Activated naive CD4-positive, alpha-beta T cell treated with anti-CD3 and anti-CD28 coated beads, Interleukin-2, amount 10 ng/mL, durations not matched to agents 7 days and 5 days (primary cell): ENCODE measurements at regions not wholly inside any gene's neighbourhood (a gene's known extent, or its start where the extent isn't known, plus 50 kb on each side); places are given as distances from the start of the nearest gene placed in this dataset.
"Not testable (repeated sequence)": the region's sequence is repeated elsewhere in the genome, so short reads cannot be mapped to it uniquely, and the experiment has no call there.

Experiments used
- CTCF ChIA-PET: fragments of 350-600 bp; sonication (Branson Sonifier 250); formaldehyde crosslinking; loops from one replicate; lab custom pipeline; 2021; ENCODE audit warnings: antibody characterized with exemption; lab: Charles Lee
- DNase-seq: peaks from one replicate; pipeline ENCODE4 v3.0.0-alpha.2; 2020
- H3K27ac Mint-ChIP-seq: one replicate; pipeline ENCODE4 v1.8.0; 2021; ENCODE audit warnings: mild to moderate bottlenecking, moderate library complexity, mixed read lengths
- H3K27me3 Mint-ChIP-seq: one replicate; pipeline ENCODE4 v1.8.0; 2021; ENCODE audit warnings: mild to moderate bottlenecking, mixed read lengths
- H3K36me3 Mint-ChIP-seq: one replicate; pipeline ENCODE4 v1.8.0; 2021; ENCODE audit warnings: mixed read lengths
- H3K4me1 Mint-ChIP-seq: one replicate; pipeline ENCODE4 v1.8.0; 2021; ENCODE audit warnings: mixed read lengths
- H3K4me3 Mint-ChIP-seq: one replicate; pipeline ENCODE4 v1.8.0; 2021; ENCODE audit warnings: mild to moderate bottlenecking, moderate library complexity, mixed read lengths
- H3K9me3 Mint-ChIP-seq: one replicate; pipeline ENCODE4 v1.8.0; 2021; ENCODE audit warnings: mixed read lengths

DNA sequence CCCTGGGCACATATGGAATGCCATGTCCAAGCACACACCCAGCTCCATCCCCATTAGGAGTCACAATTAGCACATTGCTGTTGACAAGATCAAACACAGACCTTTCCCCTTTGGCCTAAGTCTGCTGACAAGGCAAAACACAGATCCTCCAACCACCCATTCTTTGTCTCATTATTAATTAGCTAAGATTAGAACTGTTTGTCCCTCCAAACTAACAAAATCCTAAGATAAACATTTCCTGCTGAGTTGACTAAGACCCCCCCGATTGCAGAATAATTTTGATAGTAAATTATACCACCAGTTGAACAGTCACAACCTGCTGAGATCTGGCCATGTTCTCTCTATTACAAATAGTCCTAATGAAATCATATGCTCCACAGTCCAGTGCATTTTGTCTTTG, 186.7 kb downstream of the SPATA31A1 start:
- H3K4me1 Mint-ChIP-seq, H3K27me3 Mint-ChIP-seq, H3K4me3 Mint-ChIP-seq, CTCF ChIA-PET, H3K36me3 Mint-ChIP-seq, H3K27ac Mint-ChIP-seq, DNase-seq, H3K9me3 Mint-ChIP-seq: not testable (repeated sequence)

DNA sequence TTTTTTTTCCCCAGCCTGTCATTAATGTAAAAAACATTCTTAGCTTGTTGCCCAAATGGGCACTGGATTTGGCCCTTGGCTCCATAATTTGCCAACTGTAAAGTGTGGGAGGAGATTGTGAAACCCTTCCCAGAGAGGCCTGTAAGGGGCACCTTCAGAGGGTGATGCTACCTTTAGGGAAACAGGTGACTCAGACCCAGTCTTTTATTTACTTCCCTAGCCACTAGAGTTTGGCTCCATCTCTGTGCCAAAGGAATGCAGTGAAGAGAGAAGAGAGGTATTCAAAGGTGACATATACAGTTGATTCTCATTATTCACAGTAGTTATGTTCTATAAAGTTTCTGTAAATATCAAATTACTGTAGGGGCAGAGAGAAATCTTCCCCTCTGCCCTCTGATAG, 189.6 kb downstream of the SPATA31A1 start:
- H3K27me3 Mint-ChIP-seq, CTCF ChIA-PET, H3K4me1 Mint-ChIP-seq, H3K36me3 Mint-ChIP-seq, H3K27ac Mint-ChIP-seq, H3K4me3 Mint-ChIP-seq, H3K9me3 Mint-ChIP-seq, DNase-seq: not testable (repeated sequence)

DNA sequence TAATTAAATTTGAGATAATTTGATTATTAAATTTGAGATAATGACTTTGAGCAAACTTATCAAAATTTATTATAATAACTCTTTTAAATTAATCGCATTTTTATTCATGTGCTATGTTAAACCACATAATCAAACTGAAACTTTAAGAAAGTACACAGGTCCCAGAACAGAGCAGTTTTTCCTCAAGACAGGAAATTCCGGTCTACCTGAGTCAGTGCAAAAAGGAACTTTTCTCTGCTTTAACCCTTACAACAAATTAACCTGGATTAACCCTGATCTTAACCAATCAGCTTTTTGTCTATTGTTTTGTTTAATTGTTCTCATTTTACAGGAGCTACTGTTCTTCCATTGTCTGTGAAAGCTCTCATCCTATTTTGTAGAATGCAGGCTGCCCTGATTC, 195.1 kb downstream of the SPATA31A1 start:
- not testable (repeated sequence) for H3K27ac Mint-ChIP-seq, H3K27me3 Mint-ChIP-seq, H3K4me1 Mint-ChIP-seq

DNA sequence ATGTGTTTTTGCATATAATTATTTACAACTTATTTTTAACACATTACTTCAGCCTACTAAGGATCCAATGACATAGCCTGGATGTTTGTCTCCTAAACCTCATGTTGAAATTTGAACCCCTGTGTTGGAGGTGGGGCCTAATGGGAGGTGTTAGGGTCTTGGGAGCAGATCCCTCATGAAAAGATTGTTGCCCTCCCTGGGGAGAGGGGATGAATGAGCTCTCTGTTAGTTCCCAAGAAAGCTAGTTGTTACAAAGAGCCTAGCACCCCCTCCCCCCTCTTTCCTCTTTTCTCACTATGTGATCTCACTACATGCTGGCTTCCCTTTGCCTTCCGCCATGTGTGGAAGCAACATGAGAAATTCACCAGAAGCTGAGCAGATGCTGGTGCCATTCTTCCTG, 196.1 kb downstream of the SPATA31A1 start:
- H3K4me3 Mint-ChIP-seq, H3K27ac Mint-ChIP-seq, CTCF ChIA-PET: not testable (repeated sequence)

More for the DNA sequence above, 195.1 kb downstream of the SPATA31A1 start:
- H3K36me3 Mint-ChIP-seq, H3K4me3 Mint-ChIP-seq, CTCF ChIA-PET, H3K9me3 Mint-ChIP-seq, DNase-seq: not testable (repeated sequence)

DNA sequence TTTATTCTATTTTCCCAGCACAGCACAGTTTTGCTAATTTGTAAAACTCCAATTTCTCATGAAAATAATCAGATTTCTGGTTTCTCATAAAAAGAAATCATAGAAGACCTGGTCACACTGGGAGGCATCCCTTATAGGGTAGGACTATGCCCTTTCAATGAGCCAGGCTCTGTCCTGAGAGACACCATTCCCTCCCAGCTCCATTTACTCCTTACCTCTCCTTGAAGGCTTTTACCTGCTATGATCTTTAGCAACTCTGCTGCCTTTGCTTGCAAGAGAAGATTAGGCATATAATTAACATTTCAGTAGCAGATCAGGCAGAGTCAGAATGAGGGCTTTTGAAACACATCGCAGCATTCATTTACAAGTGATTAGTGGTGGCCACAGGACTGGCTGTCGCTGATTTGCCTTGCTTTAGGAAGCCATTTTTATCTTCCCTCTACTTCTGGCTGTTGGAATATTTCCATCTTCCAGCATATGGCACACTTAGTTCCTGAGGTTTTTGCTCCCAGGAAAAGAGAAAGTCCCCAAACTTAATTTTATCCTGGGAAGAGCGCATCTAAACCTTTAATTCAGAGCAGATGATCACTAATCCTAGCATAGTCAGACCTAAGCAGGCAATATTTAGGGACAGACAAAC, 196.9 kb downstream of the SPATA31A1 start:
- DNase-seq, CTCF ChIA-PET, H3K36me3 Mint-ChIP-seq, H3K4me3 Mint-ChIP-seq, H3K27me3 Mint-ChIP-seq, H3K9me3 Mint-ChIP-seq, H3K27ac Mint-ChIP-seq, H3K4me1 Mint-ChIP-seq: not testable (repeated sequence)

More for the DNA sequence above, 196.1 kb downstream of the SPATA31A1 start:
- H3K9me3 Mint-ChIP-seq, H3K36me3 Mint-ChIP-seq, H3K4me1 Mint-ChIP-seq, H3K27me3 Mint-ChIP-seq, DNase-seq: not testable (repeated sequence)

DNA sequence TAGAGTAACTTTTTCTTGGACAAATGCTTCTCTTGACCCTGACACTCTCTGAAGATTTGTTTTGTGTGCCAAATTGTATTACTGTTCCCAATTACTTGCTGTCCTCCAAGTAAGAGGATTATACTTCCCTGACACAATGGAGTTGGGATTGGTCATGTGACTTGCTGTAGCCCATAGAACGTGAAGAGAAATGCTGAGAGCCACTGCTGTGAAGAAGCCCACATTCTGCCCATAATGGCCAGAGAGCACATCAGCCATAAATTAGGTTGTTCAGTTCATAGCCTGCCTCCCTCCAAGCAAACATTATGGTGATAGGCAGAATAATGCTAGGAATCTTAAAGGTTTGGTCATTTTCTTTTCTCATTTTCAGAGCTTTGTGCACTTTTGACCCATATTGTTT, 198.9 kb downstream of the SPATA31A1 start:
- CTCF ChIA-PET, H3K27me3 Mint-ChIP-seq, H3K4me3 Mint-ChIP-seq, DNase-seq, H3K9me3 Mint-ChIP-seq, H3K36me3 Mint-ChIP-seq, H3K4me1 Mint-ChIP-seq, H3K27ac Mint-ChIP-seq: not testable (repeated sequence)

DNA sequence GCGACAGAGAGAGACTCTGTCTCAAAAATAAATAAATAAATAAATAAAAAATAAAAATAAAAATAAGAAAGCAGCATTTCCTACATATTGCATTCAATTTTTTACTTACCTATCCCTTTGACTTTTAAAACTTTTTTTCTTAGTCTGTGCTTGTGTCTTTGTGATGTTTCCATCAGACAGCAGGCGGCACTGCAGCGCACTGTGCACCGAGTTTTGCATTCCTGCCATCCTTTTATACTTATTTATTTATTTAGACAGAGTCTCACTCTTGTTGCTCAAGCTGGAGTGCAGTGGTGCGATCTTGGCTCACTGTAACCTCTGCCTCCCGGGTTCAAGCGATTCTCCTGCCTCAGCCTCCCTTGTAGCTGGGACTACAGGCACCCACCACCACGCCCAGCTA, 203.9 kb downstream of the SPATA31A1 start:
- H3K27me3 Mint-ChIP-seq, H3K9me3 Mint-ChIP-seq, H3K36me3 Mint-ChIP-seq, H3K27ac Mint-ChIP-seq, CTCF ChIA-PET, H3K4me3 Mint-ChIP-seq, H3K4me1 Mint-ChIP-seq: not testable (repeated sequence)
- peak; percentile 49 for DNase-seq

DNA sequence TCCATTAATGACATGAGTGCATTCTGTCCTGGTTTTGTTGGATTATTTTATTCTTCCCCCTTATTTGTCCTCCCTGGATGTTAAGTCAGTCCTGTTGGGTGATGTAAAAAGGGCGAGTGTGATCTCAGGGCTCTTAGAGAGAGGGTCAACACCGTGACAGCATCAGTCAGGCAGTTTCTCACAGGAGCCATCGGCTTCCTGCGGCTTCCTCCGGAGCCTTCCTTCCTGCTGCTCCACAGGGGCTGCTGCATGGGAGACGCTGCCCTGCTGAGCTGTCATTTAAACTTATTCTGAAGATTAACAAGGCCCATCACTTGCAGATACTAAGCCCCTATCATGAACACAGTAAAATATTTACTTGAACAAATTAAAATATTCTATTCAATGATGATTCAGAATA, 211.3 kb downstream of the SPATA31A1 start:
- H3K4me3 Mint-ChIP-seq, H3K9me3 Mint-ChIP-seq, DNase-seq, H3K4me1 Mint-ChIP-seq, H3K27ac Mint-ChIP-seq, CTCF ChIA-PET, H3K36me3 Mint-ChIP-seq, H3K27me3 Mint-ChIP-seq: not testable (repeated sequence)

DNA sequence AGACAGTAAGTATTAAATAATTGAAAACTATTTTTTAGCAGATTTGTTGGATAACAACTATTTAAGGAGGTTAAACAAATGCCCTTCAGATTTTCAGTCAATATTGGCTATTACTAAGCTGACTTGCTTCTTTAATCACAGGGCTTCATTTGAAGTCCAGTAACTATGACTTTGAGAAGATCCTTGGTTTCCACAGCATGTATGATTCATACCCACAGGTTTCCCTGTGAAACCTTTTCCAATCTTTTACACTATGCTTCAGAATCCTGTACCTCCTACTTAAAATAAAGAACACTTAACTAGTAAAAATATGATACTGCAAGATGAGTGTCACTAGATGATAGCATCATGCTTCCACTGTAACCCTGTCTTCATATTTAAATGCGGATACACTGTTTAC, 211.9 kb downstream of the SPATA31A1 start:
- H3K4me3 Mint-ChIP-seq, H3K36me3 Mint-ChIP-seq: not testable (repeated sequence)

DNA sequence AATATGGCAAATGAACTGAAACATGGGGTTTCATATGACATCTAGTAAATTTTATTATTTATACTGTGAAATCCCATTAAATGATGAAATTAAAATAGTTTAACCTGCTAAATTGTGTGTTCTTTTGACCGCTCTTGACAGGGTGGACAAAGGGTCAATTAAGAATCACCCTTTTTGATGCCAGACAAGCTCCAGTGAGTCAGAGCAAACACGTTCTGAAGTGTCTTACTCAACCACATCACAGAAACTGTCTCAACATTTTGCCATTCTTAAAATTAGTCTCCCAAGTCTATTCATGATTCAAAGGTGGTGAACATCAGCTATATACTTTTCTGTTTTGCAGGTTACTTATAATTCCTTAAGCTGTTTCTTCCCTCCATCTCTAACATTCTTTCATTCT, 213.4 kb downstream of the SPATA31A1 start:
- CTCF ChIA-PET, H3K4me3 Mint-ChIP-seq, H3K36me3 Mint-ChIP-seq: not testable (repeated sequence)

More for the DNA sequence above, 211.9 kb downstream of the SPATA31A1 start:
- H3K4me1 Mint-ChIP-seq, DNase-seq, H3K27ac Mint-ChIP-seq, CTCF ChIA-PET, H3K9me3 Mint-ChIP-seq, H3K27me3 Mint-ChIP-seq: not testable (repeated sequence)

DNA sequence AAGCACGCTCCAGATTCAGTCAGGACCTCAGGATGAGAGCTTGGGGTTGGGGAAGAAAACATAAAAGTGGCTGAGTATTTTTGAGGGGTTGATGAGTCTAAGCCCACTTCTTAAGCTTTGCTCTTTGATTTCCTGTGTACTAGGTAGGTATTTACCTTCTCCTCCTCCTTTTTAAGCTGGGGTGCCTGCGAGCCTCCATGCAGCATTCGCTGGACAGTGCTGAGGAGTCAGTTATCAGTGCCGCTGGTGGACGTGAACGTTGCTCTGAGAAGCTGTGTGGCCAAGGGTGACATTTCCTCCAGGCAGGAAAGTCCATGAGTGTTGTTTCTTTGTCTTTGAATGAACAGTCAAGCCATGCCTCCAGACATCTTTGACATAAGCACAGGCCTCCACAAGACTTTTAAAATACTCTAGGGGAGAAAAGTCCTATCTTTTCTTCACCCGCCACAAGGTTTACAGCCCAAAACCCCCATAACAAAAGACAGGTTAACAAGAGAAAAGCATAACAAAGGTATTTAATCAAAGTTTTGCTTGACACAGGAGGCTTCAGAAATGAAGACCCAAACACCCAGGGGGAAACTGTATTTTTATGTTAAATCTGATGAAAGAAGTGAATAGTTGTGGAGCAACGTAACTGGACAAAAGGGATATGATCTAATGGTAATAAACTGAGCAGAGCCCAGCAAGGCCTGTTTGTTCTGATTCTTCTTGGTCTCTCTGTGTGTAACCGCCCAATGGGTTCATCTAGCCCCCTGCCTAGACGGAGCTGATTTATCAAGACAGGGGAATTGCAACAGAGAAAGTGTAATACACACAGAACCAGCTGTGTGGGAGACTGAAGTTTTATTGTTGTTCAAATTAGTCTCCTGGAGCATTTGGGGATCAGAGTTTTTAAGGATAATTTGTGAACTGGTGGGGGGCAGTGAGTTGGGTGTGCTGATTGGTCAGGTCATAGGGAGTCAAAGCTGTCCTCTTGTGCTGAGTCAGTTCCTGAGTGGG, 217.9 kb downstream of the SPATA31A1 start:
- CTCF ChIA-PET, H3K36me3 Mint-ChIP-seq, H3K9me3 Mint-ChIP-seq, DNase-seq, H3K4me1 Mint-ChIP-seq, H3K4me3 Mint-ChIP-seq, H3K27me3 Mint-ChIP-seq, H3K27ac Mint-ChIP-seq: not testable (repeated sequence)

More for the DNA sequence above, 213.4 kb downstream of the SPATA31A1 start:
- not testable (repeated sequence) for H3K27me3 Mint-ChIP-seq, H3K9me3 Mint-ChIP-seq, H3K27ac Mint-ChIP-seq, H3K4me1 Mint-ChIP-seq, DNase-seq

DNA sequence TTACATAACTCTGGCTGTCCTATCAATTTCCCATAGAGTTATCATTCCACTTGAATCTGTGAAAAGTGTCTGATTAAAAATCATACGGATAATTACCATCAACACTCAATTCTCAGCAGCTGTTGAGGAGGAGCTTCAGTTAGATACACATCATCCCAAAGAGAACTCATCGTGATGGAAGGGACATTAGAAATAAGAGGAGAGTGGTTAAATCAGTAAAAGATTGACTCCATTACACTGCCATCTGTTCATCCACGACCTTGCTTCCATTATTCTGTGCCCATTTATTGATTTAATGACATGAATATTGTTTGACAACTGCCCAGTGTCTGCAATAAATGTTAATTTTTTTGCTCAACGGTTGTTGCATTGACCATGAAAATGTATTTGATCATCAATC, 223.5 kb downstream of the SPATA31A1 start:
- H3K9me3 Mint-ChIP-seq, H3K4me1 Mint-ChIP-seq, DNase-seq, H3K27ac Mint-ChIP-seq, CTCF ChIA-PET, H3K4me3 Mint-ChIP-seq, H3K36me3 Mint-ChIP-seq, H3K27me3 Mint-ChIP-seq: not testable (repeated sequence)

DNA sequence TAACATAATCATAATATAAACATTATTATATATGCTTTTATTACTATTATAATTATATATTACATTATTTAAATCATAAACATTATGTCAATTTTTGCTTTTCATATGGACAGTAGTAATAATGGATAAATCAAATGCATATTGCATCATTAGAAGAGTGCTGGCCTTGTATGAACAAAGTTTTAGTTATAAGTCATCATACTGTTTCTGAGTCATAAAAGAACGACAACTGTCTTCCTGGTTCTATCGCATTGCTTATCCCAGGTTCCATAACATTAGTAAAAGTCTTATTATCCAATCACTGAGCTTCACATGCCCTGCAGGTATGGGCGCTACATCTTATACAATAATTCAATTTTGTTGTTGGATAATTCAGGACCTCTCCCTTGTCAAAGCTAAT, 225.8 kb downstream of the SPATA31A1 start:
- H3K27ac Mint-ChIP-seq, DNase-seq, H3K9me3 Mint-ChIP-seq, H3K36me3 Mint-ChIP-seq, H3K4me1 Mint-ChIP-seq, H3K27me3 Mint-ChIP-seq, CTCF ChIA-PET, H3K4me3 Mint-ChIP-seq: not testable (repeated sequence)

DNA sequence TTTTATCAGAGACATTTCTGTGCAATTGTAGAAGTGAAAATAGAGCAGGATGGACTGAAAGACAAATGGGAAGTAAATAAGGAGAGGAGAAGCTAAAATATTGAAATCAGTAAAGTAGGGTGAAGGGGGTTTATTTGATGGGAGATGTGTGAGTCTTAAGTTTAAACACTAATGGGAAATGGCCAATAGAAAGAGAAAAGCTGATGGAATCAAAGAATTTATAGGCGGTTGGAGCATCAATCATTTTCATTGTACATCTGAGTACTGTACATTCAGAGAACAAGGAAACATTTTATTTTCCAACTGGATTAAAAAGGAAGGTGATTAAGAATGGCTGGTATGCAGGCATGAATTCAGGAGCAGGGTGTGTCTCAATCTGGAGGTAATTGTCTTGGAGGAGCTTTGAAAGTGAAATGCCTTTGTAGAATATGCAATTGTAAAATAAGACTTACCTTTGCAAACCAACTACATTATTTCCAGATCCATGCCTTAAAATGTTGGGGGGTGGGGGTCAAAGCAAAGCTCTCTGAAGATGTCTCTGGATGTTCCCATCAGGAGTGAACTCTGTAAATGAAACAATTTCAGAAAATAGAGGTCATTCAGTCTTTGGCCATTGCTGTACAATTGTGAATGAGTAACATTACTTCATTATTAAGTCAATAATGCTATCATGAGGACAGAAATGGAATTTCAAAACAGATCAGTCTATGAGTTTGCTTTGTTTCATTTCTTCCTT, 227.4 kb downstream of the SPATA31A1 start:
- H3K27ac Mint-ChIP-seq, H3K9me3 Mint-ChIP-seq, H3K36me3 Mint-ChIP-seq, H3K4me3 Mint-ChIP-seq, H3K27me3 Mint-ChIP-seq, DNase-seq, H3K4me1 Mint-ChIP-seq, CTCF ChIA-PET: not testable (repeated sequence)

DNA sequence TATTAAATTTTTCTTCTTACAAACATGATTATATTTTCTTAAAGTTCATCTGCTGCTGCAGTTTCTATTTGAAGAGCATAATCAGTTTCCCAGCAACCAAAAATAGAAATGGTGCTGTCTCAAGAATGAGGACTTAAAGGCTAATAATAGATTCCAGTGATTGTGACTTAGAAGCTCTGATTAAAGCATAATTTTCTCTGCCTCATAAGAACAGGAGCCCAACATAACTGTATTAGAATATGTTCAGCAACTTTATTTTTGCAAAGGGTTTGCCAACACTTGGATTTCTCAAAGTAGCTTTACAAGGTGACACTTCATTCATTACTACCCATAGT, 227.9 kb downstream of the SPATA31A1 start:
- H3K27me3 Mint-ChIP-seq, H3K4me3 Mint-ChIP-seq, H3K9me3 Mint-ChIP-seq, H3K27ac Mint-ChIP-seq, DNase-seq, H3K4me1 Mint-ChIP-seq, H3K36me3 Mint-ChIP-seq, CTCF ChIA-PET: not testable (repeated sequence)
